ENCODE measurements at regions not wholly inside any gene's neighbourhood (a gene's known extent, or its start where the extent isn't known, plus 50 kb on each side); places are given as distances from the start of the nearest gene placed in this dataset.
"Not testable (repeated sequence)": the region's sequence is repeated elsewhere in the genome, so short reads cannot be mapped to it uniquely, and the experiment has no call there.

DNA sequence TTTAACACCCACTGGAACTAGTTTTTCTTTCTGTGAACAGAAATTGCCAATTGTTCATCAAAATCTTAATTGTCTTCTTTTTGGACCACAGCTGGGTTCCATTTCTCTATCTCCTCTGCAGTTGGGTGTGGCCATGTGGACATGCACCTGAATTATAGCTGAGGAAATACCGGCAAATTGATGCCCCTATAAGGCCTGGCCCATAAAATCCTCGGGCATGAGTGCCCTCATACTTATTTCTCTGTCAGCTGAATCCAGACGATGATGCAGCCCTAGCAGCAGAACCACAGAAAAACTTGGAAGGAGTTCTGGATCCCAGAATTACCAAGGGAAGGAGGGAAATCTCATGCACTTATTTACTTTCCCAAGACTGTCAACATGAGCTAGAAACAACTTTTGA, 249.0 kb downstream of the CYRIA start:
- ATAC-seq (ENCODE audit: insufficient read depth, low FRiP score) = no peak
- no peak overlapping the region for H3K9ac ChIP-seq (ENCODE audit: insufficient read depth in 1 of 2, low read length in 2 of 2)
- no peak overlapping the region for H3K27ac ChIP-seq (ENCODE audit: low read depth in 1 of 2, low read length in 1 of 2)
- no peaks in the 10 kb centered on the region for H3K27me3 ChIP-seq (ENCODE audit: control insufficient read depth in 3 of 3, insufficient read depth in 3 of 3, low read length in 2 of 3)
- H3K36me3 ChIP-seq (ENCODE audit: control insufficient read depth in 4 of 4, insufficient read depth in 4 of 4, low read length in 4 of 4) = no peaks in the 10 kb centered on the region
- no peak overlapping the region for H3K4me3 ChIP-seq
- DNase-seq = no peak
- 92 to 94% methylated on average over 3 of the region's 3 CpGs for WGBS, 2 donors
- H3K9me3 ChIP-seq (ENCODE audit: control insufficient read depth in 4 of 4, insufficient read depth in 3 of 4, low read length in 3 of 4) = peaks cover 0 to 5% (median 0%) of the 10 kb centered on the region in 4 donors
- TF ChIP-seq, protein P1, sequence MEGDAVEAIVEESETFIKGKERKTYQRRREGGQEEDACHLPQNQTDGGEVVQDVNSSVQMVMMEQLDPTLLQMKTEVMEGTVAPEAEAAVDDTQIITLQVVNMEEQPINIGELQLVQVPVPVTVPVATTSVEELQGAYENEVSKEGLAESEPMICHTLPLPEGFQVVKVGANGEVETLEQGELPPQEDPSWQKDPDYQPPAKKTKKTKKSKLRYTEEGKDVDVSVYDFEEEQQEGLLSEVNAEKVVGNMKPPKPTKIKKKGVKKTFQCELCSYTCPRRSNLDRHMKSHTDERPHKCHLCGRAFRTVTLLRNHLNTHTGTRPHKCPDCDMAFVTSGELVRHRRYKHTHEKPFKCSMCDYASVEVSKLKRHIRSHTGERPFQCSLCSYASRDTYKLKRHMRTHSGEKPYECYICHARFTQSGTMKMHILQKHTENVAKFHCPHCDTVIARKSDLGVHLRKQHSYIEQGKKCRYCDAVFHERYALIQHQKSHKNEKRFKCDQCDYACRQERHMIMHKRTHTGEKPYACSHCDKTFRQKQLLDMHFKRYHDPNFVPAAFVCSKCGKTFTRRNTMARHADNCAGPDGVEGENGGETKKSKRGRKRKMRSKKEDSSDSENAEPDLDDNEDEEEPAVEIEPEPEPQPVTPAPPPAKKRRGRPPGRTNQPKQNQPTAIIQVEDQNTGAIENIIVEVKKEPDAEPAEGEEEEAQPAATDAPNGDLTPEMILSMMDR (IDR thresholded peaks at IDR 0.05; ENCODE audit: control extremely low read depth, extremely low read depth) = no peak
- peaks cover 0 to 7% (median 0%) of the 10 kb centered on the region in 5 donors for H3K4me1 ChIP-seq (ENCODE audit: control insufficient read depth in 5 of 5, insufficient read depth in 5 of 5, low read length in 5 of 5)

DNA sequence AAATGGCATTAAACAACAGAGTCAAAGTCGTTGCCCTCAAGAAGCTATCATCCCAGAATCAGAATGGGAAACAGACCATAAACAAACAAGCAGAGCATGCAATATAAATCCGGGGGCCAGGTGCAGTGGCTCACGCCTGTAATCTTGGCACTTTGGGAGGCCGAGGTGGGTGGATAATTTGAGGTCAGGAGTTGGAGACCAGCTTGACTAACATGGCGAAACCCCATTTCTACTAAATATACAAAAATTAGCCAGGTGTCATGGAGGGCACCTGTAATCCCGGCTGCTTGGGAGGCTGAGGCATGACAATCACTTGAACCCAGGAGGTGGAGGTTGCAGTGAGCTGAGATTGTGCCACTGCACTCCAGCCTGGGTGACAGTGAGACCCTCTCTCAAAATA, 249.8 kb downstream of the CYRIA start:
- H3K36me3 ChIP-seq (ENCODE audit: control insufficient read depth in 4 of 4, insufficient read depth in 4 of 4, low read length in 4 of 4); DNase-seq; H3K27me3 ChIP-seq (ENCODE audit: control insufficient read depth in 3 of 3, insufficient read depth in 3 of 3, low read length in 2 of 3); H3K4me3 ChIP-seq; ATAC-seq (ENCODE audit: insufficient read depth, low FRiP score); H3K4me1 ChIP-seq (ENCODE audit: control insufficient read depth in 5 of 5, insufficient read depth in 5 of 5, low read length in 5 of 5); H3K27ac ChIP-seq (ENCODE audit: low read depth in 1 of 2, low read length in 1 of 2); H3K9ac ChIP-seq (ENCODE audit: insufficient read depth in 1 of 2, low read length in 2 of 2); H3K9me3 ChIP-seq (ENCODE audit: control insufficient read depth in 4 of 4, insufficient read depth in 3 of 4, low read length in 3 of 4): not testable (repeated sequence)
- WGBS, 2 donors = 93 to 96% methylated on average over 6 of the region's 6 CpGs

DNA sequence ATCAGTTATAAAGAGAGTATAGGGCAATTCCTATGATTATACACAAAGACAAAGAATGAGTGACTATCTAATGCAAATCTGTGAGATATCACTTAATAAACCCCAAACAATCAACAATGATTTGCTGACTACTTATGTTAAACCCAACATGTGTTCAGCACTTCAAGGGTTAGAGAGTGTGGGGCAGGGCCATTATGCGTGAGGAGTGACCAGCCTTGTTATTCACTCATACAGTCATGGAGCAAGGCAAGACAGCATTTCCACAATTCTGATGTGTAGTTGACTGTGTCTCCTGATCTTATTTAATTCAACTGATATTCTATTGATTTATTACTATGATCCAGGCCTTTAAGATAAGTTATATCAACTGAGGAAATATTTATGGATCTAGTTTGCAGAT, 251.7 kb downstream of the CYRIA start:
- 74 to 92% methylated on average over 1 of the region's 1 CpG for WGBS, 2 donors
- H3K27ac ChIP-seq (ENCODE audit: low read depth in 1 of 2, low read length in 1 of 2) = no peak overlapping the region
- peaks cover 0 to 7% (median 0%) of the 10 kb centered on the region in 5 donors for H3K4me1 ChIP-seq (ENCODE audit: control insufficient read depth in 5 of 5, insufficient read depth in 5 of 5, low read length in 5 of 5)
- H3K4me3 ChIP-seq = no peak overlapping the region
- ATAC-seq (ENCODE audit: insufficient read depth, low FRiP score) (no peak), DNase-seq (no peak)
- H3K27me3 ChIP-seq (ENCODE audit: control insufficient read depth in 3 of 3, insufficient read depth in 3 of 3, low read length in 2 of 3) = no peaks in the 10 kb centered on the region
- no peaks in the 10 kb centered on the region for H3K36me3 ChIP-seq (ENCODE audit: control insufficient read depth in 4 of 4, insufficient read depth in 4 of 4, low read length in 4 of 4)
- TF ChIP-seq, protein P1 (IDR thresholded peaks at IDR 0.05; ENCODE audit: control extremely low read depth, extremely low read depth) = no peak
- H3K9ac ChIP-seq (ENCODE audit: insufficient read depth in 1 of 2, low read length in 2 of 2) = no peak overlapping the region
- peaks cover 0 to 5% (median 0%) of the 10 kb centered on the region in 4 donors for H3K9me3 ChIP-seq (ENCODE audit: control insufficient read depth in 4 of 4, insufficient read depth in 3 of 4, low read length in 3 of 4)

DNA sequence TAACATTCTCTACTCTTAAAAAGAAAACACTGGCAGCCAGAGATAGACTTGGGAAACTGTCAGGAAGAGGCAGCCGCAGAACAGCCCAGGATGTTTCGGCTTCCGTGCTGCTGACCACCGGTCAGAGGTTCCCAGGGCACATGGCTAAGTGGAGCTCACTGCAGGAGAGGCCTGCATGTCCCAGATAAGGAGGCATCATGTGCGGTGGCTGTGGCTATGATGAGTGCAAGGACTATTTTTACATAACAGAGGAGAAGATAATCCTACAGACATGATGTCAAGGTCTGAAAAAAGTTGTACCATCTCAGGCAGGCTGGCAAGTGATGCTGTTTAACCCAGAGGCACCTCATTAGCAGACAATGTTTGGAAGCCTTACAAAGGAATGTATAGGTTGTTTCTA, 252.3 kb downstream of the CYRIA start:
- Histone ChIP-seq H3K4me3 (no peak overlapping the region), H3K4me1 (ENCODE audit: control insufficient read depth in 5 of 5, insufficient read depth in 5 of 5, low read length in 5 of 5) (peaks cover 0 to 7% (median 0%) of the 10 kb centered on the region in 5 donors), H3K36me3 (ENCODE audit: control insufficient read depth in 4 of 4, insufficient read depth in 4 of 4, low read length in 4 of 4) (no peaks in the 10 kb centered on the region), H3K9me3 (ENCODE audit: control insufficient read depth in 4 of 4, insufficient read depth in 3 of 4, low read length in 3 of 4) (peaks cover 0 to 5% (median 0%) of the 10 kb centered on the region in 4 donors), H3K9ac (ENCODE audit: insufficient read depth in 1 of 2, low read length in 2 of 2) (no peak overlapping the region), H3K27me3 (ENCODE audit: control insufficient read depth in 3 of 3, insufficient read depth in 3 of 3, low read length in 2 of 3) (no peaks in the 10 kb centered on the region), H3K27ac (ENCODE audit: low read depth in 1 of 2, low read length in 1 of 2) (peak overlapping the region in 1 of 2 donors; percentile 66)
- WGBS, 2 donors = 22 to 39% methylated on average over 5 of the region's 5 CpGs
- DNase-seq (no peak), ATAC-seq (ENCODE audit: insufficient read depth, low FRiP score) (no peak)
- TF ChIP-seq, protein P1 (IDR thresholded peaks at IDR 0.05; ENCODE audit: control extremely low read depth, extremely low read depth) = no peak
